NCI-H1105 (cell line): ENCODE measurements at regions not wholly inside any gene's neighbourhood (a gene's known extent, or its start where the extent isn't known, plus 50 kb on each side); places are given as distances from the start of the nearest gene placed in this dataset.

ENCODE experiments used
- DNase-seq: peaks from one replicate; lab custom pipeline; 2025; lab: John Stamatoyannopoulos, UW

DNA sequence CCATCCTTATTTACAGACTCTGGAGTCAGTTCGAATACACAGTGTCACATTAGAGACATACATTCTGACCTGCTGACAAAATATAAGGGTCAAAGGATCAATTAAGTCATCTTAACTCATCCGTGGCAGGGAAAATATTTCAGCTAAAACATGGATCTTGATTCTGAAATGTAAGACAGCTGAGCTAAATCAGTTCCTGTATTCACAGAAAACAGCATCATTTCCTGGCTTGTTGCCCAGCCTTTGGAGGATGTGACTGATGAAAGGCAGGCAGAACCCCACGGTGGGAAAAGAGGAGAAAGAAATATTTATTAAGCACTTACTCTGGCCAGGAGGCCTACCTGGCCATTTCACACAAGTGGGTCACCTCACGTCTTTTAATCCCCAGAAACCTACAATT lies 101.9 kb downstream of the GAS2L3 start:
- DNase-seq, result peak; percentile 63

DNA sequence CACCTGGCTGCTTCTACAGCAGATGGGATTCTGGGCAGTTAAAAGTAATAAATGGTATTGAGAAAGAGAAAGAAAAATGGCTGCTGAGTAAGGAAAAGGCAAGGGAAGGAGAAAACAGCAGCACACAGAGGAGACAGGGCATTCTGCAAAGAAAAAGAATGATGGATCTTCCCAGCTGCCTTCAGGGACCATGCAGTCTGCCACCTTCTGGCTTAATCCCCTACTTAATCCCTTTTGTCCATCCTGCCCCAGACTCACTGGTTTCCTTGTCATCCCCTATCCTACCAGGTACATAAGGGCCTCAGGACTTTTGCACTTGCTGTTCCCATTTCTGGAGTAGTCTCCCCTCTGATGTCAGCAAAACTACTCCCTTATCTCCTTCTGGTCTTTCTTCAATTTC lies 107.6 kb downstream of the GAS2L3 start:
- DNase-seq, result no peak

DNA sequence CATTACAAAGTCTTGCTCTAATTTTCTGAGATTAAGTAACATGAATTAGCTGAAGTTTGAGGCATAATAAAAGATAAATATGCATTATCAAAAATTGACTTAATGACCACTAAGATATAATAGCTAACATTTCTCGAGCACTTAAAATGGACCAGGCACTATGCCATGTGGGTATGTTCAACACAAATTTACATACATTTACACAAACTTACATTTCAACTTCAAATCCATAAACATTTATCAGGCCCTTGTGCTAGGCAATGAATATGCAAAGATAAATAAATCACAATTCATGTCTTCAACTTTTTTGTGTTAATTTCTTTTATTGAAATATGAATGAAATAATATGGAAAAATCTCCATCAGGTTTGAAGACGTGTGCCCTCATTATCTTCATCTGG lies 108.7 kb downstream of the GAS2L3 start:
- no peak for DNase-seq

DNA sequence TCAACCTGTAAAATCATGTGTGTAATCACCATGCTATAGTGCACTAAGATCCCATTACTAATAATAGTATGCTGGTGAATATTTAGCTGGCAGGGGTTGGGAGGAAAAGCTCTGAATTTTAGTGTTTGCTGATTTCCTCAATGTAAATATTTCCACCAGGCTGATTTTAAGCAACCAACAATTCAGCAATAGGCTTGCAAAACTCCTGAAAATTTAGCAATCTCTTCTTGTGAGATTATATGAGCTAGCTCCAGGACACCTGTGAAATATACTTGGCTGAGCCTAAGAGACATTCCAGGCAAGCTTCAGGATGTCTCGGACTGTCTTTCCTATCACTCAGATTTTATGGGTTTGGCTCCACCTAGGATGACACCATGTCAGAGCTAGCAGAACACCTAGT lies 106.9 kb upstream of the ANO4 start:
- DNase-seq, result no peak

DNA sequence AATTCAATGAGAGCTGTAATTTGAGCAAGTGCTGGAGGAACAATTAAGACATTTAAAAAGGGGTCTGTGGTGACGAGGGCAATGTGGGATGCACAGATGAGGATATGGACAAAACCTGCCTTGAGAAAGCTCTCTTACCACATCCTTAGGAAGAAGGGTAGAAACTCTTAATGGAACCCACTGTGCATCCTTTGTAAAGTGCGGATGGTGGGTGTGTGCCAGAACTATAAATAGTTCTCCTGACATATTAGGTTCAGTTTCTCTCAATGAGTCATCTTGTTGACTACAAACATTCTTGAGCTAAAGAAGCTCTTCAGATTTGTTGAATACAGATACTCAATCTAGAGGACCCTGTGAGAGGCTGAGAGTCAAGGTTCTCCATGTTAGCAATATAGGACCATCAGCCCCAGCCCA lies 106.1 kb upstream of the ANO4 start:
- no peak for DNase-seq

DNA sequence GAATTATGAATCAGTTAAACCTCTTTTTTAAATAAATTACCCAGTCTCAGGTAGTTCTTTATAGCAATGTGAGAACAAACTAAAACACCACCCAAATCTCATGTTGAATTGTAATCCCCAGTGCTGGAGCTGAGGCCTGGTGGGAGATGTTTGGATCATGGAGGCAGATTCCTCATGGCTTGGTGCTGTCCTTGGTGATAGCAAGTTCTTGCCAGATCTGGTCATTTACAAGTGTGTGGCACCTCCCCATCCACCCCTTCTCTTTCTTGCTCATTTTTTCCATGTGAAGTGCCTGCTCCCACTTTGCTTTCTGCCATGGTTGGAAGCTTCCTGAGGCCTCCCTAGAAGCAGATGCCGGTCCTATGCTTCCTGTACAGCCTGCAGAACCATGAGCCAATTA lies 102.1 kb upstream of the ANO4 start:
- no peak for DNase-seq

DNA sequence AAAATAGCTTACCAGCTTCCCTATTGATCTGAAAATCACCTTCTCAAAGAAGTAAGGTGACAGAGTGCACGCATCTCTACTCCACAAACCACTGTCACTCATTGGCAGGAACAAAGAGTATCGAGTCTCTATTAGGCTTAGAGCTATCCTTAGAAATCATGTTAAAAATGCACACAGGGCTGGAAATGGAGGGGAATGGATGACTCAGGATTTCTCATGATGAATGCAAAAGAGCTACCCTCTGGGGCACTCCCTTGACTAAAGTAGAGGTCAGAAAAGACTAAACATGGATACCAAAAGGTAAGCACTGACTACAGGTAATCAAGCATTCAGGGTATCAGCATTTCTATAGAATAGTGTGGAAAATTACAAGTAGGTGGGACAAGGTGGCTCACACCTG lies 96.1 kb upstream of the ANO4 start:
- no peak for DNase-seq

DNA sequence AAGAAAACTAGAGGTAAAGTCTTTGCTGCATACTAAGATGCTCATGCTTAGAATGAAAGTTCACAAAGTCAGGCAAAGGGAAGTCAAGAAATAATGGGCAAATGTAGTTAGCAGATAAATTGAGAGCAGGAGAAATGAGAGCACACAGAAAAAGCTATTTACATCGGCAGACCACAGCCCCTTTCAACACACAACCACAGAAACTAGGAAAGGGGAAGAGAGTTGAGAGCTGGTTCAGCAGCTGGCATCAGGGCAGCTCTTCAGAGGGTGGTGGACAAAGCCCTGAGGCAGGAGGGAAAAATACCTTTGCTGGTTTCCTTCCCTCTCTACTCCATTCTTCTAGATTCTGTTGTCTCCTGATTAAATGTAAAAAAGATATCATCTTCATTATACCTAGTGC lies 95.4 kb upstream of the ANO4 start:
- DNase-seq, result no peak

DNA sequence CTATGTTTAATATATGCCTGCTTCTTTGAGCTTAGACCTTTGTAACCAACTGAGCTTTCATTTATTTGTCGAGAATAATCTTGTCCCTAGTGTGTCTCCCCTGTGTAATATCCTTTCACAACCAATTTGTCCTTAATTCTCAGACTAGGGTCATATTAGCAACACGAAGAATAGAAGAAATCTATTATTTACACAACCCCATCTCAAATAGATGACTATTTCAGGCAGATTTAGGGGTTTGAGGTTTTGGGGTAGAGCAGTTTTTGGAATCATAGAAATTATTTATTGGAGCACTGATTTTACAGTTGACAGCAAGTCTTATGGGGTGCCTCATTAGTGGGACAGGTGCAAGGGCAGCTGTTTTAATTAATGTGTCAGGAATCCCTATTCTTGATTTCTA lies 91.2 kb upstream of the ANO4 start:
- no peak for DNase-seq

DNA sequence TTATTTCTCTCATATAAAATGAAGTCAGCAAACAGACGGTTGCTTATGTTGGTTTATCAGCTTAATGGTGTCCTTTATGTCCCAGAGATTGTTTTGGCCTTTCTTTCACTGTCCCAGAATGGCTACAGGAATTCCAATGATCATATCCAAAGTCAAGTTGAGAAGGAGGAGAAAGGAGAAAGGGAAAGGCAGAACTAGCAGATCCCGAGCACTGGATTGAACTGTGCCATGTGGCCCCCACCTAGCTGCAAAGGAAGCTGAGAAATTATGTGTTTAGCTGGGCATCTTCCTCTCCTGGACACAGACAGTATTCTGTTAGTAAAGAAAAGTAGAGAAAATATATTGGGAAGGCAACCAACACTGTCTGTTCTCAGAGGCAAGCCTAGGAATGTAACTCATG lies 90.7 kb upstream of the ANO4 start:
- DNase-seq, result no peak

DNA sequence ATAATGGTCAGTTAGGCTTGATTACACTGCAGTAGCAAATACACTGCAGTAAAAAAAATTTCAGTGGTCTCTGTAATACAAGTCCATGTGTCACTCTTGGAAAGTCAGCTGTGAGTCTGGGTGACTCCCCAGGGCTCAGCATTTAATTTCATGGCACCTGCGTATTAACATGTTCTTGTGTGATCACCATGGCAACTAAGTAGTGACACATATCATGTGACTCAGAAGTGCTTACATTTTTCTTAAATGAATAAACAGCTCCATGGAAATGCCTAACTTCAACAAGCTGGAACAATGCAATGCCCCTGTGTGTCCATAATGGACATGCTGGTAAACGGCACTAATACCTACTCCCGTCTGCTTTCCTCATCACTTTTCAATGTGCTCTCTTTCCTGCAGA lies 88.5 kb upstream of the ANO4 start:
- peak; percentile 80 for DNase-seq

DNA sequence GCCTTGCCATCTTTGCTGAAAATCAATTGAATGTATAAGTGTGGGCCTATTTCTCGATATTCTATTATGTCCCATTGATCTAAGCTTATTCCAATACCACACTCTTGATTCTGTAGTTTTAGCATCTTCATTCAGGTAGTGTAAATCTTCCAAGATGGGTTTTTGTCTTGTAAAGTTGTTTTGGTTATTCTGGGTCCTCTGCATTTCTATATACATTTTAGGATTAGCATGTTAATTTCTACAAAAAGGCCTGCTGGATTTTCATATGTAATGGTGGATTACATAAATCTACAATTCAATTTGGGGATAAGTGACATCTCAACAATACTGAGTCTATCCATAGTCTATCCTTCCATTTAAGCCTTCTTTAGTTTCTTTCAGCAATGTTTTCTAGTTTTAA lies 86.0 kb upstream of the ANO4 start:
- DNase-seq, result no peak

DNA sequence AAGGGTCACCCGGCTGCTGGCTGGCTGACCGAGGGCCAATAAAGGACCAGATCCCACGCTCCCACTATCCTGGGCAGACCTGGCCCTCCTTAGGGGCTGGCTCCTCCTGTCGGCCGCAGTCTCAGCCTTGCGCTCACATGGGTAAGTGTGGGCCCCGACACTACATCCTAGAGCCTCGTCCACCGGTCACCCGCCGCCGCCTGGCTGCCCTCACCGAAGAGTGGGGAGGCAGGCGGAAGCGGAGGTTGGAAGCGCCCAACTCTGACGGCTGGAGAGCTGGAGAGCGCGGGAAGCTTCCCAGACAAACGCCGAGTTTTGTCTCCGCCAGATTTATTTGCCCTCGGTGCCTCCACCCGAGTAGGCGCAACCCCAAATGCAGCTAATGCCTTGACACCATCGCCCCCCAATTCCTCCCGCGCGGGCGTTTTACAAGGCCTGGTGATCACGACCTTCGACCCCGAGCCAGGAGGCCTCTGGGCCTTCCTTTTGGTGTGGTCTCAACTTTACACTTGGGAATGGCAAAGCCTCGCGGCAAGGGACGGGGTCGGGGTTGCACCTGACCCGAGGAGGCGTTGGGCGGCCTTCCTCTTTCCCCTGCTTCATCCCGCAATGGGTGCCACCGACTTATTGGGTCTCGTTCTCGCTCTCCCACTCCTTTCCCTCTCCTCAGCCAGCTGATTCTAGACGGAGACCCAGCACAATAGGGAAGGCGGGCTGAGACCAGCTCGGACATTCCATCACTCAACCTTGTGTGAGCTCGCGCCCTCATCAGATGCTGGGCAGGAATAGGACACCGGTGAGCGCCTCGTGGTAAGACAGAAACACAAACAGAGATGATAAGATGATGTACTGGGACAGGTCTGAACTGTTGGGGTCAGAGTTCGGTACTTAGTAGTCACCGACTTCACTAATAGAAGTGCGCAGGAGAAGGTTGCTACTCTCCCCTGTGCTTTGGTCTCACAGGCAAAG lies 78.3 kb upstream of the ANO4 start:
- no peak for DNase-seq

DNA sequence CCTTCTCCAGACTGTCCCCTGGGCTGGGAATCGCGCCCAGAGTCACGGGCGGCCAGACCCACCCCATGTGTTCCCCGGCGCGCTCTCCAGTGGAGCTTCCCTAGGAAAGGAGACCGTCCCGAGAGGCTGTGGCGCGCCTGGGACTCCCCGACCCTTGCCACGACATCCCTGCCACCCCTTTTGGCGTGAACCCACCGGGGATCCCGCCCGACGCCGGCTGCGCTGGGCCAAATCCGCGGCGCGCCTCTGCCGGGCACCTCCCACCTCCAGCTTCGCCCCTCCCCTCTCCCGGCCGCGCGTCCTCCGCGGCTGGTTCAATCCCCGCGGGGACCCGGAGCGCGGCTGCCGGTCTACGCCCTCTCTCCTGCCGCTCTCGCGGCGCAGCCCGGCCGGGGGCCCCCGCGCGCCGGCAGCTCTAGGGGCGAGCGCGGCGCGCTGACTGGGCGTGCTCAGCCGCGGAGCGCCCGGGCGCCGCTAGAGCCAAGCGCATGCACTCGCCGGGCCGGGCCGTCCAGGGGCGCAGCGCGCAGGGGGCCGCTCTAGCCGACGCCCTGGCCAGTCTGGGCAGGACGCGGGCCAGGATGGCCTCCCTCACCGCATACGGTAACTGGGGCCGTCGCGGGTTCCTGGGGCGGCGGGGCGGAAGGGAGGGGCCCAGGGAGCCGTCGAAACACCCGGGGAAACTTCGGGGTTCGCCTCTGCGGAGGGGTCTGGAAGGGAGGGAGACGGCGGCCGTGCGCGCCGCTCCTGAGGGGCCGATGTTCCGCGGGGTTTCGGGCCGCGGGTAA lies 77.4 kb upstream of the ANO4 start:
- no peak for DNase-seq

DNA sequence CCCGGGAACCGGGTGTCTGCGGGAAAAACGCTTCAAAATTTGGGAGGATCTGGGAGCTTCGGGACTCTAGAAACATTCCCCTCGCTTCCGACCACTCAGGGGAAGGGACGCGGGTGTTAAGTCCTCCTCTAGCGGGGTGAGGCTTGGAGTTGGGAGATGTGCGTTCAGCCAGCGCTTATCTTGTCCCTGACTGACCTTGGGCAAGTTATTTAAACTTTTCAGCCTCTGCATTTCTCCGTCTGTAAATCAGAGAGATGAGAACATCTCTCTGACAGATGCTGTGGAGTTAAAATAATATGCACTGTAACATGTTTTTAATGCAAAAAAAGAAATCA lies 76.9 kb upstream of the ANO4 start:
- no peak for DNase-seq

DNA sequence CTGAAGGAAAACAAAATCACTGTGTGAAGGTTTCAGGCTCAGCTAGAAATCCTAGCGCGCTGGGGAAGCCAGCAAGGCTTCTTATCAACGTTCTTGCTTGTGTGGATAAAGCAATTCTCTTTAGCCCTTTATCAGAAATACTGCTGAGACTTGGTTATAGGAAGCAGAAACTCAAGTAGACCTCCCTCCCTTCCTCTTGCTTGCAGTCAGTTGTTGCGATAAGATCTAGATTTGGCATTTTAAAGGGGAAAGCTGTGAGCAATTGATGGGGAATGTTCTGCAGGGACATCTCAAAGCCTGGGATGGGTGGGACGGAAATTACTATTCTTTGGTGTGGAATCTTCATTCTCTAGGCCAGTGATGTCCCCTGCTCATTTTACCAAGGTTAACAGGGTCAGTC lies 76.4 kb upstream of the ANO4 start:
- no peak for DNase-seq

DNA sequence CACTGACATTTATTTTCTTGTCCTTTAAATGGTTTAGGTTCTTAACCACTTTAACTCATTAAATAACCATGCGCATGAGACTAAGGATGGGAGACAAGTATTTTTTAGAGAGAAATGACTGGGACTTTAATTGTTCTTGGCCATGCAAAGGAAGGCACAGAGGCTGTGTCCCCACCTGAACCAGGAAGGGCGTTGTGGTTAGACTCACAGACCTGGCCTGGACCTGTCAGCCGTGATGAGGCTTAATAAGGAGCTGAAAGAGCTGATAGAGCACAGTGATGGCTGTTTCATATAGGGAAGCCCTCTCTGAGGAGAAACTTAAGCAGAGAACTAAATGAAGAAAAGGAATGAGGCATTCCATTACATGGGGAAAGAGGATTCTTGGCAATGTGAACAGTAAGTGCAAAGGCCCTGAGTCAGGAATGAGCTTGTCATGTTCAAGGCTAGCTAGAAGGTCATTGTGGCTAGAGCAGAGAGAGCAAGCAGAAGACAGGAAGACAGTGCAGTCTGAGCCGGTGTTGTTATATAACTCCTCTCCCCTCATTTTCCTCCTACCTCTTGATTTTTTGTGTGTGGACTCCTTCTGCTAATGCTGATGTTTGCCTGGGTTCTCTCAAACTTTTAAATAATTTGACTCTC lies 74.4 kb upstream of the ANO4 start:
- DNase-seq, result no peak

DNA sequence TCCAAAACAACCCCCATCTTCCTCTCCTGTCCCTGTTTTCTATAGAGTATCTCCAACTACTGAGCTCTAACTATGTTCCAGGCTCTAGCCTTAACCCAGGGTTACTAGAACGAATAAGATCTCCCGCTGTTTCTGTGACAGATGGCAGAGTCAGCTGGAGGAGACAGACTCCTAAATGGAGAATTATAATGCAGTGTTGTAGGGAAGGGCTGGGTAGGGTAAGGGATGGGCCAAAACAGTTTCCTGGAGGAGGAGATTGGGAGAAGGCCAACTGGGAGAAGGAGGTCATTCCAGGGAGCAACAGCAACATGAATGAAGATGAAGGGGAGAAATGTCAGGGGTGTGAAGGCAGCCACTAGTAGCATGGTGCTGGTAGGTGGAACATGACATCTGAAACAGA lies 73.4 kb upstream of the ANO4 start:
- DNase-seq, result no peak

DNA sequence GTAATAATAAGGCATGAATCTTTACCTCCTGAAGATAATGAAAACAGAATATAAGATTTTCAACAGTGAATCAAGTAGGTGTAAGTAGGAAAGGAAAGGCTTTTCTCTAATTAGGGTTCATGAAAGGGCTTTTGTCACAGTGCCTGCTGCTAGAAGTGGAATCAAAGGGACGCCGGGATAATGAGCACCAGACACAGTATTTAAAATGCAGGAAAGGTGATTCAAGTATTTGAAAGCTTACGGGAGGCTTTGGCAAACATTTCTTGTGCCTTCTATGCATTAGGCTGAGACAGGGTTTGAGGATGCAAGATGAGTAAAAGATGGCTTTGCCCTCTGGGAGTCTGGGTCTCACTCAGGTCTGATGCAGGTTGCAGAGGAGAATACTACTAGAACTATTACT lies 70.5 kb upstream of the ANO4 start:
- DNase-seq, result no peak

DNA sequence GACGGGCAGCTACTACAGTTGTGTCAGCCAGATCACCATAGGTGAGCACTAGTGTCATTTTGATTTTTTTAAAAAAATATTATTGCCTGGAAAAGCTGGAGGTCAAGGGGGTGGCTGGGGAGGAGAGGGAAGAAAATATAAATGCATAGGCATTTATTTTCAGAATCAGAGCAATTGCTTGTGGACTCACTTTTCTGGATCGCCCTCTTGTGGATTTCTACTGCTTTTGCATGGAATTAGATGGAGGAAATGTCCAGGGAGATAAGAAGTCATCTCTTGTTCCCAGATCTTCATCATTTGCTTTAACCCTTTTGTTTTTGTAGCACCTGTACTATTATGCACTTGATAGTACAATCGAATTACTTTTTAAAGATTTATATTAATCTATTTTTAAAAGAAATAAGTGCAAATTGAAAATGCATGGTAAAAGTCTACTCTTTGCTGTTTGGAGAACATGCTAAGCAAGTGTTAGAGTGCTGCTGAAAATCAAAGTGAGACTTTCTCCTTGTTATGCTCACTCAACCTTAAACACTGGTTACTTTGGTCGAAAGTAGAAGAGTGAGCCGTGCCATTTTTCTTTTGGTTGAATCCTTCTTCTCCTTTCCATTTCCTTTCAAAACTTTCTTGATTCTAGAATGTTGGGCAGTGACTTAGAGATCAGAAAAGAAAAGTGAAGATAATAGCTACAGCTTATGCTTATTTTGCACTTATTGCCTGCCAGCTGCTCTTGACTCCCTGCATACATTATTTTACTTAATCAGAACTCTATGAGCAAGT lies 60.6 kb upstream of the ANO4 start:
- peak; percentile 58 for DNase-seq

DNA sequence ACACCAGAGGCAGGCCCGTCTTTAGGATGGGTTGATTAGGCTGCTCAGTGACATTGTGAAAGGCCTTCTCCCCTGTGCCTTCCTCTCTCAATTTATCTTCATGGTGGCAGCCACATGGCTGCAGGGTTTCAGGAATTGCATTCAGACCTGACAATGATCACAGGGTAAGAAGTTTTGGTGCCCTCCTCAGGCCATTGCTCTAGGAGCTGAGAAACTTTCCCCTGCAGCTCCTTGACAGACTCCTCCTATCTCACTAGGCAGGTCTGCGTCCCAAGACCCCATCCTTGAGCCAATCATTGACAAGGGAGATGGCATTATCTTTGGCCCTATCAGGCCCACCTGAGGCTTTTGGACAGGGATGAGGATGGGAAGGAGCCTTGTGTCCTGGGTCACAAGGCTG lies 57.4 kb upstream of the ANO4 start:
- DNase-seq, result no peak

DNA sequence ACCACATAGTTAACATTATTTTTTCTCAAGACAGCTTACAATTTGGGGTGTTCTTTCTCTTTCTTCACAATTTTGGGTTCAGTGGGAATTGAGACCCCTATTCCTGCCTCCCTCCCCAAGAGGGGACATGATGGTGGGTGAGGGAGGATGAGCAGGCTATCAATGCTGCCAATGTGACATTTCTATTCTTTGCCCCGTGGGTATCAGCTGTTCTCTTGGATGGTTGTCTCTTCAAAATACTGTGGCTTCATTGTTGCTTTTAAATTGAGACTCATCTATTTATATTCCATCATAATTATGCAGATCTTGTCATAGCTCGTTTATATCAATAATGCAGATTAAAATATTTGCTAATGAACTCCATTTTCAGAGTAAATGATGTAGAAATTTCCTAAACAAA lies 56.5 kb upstream of the ANO4 start:
- DNase-seq, result no peak
